Testis (tissue), 2 donors: ENCODE measurements at regions not wholly inside any gene's neighbourhood (a gene's known extent, or its start where the extent isn't known, plus 50 kb on each side); places are given as distances from the start of the nearest gene placed in this dataset.

Experiments
- POLR2A ChIP-seq: fragments of 450-650 bp; IDR thresholded peaks from one replicate; pipeline ENCODE4 v1.6.1; 2017; ENCODE audit warnings: antibody characterized with exemption, mild to moderate bottlenecking, moderate library complexity
- TF ChIP-seq, protein P1 (sequence below), 3 experiments: fragments of 450-650 bp in 2 of 3; fragments of 200-600 bp in 1 of 3; sonication (generic) in 1 of 3; IDR thresholded peaks; one replicate each; pipeline ENCODE4 v1.5.1; 2016 to 2019; ENCODE audit warnings: antibody characterized with exemption in 3 of 3, mild to moderate bottlenecking in 2 of 3, moderate library complexity in 1 of 3

DNA sequence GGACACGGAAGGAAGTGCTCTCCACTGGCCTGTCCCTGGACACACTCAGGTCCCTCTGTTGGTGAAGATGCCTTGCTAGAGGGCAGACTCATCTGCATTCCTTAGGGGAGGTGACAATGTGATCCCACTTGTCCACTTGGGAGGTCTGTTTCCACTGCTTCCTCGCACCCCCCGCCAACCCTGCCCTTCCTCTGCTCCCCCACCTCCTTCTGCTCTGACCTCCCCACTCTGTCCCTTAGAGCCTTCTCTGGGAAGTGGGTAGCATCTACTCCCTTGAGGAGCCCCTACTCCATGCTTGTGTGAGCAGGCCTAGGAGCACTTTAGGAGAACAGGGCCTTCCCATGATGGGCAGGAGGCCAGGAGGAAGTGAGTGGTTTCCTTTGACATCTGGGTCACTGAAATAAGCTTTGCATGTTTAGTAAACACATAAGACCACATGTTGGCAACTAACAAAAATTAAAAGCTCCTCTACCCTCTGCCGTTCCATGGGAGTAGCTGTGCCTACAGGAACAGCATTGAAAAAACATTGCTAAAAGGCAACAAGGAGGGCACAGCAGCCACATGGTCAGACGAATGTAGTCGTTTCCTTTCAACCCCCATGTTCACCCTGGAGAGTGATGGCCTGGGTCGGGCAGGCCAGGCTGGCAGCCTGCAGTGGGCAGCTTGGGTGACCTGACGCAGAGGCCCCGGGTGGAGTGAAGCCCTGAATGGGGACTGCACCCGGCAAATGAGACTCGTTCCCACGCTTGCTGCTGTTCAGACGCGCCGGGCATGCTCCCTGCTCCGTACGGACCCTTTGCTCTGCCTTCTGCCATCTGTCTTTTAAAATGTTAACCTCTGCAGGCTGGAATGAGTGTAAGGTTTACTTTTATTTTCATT is 634.0 kb downstream of the IRX1 start:
- TF ChIP-seq, protein P1, sequence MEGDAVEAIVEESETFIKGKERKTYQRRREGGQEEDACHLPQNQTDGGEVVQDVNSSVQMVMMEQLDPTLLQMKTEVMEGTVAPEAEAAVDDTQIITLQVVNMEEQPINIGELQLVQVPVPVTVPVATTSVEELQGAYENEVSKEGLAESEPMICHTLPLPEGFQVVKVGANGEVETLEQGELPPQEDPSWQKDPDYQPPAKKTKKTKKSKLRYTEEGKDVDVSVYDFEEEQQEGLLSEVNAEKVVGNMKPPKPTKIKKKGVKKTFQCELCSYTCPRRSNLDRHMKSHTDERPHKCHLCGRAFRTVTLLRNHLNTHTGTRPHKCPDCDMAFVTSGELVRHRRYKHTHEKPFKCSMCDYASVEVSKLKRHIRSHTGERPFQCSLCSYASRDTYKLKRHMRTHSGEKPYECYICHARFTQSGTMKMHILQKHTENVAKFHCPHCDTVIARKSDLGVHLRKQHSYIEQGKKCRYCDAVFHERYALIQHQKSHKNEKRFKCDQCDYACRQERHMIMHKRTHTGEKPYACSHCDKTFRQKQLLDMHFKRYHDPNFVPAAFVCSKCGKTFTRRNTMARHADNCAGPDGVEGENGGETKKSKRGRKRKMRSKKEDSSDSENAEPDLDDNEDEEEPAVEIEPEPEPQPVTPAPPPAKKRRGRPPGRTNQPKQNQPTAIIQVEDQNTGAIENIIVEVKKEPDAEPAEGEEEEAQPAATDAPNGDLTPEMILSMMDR (IDR thresholded peaks at IDR 0.05) = no peak
- no peak for TF ChIP-seq POLR2A
